ENCODE measurements at regions not wholly inside any gene's neighbourhood (a gene's known extent, or its start where the extent isn't known, plus 50 kb on each side); places are given as distances from the start of the nearest gene placed in this dataset.

DNA sequence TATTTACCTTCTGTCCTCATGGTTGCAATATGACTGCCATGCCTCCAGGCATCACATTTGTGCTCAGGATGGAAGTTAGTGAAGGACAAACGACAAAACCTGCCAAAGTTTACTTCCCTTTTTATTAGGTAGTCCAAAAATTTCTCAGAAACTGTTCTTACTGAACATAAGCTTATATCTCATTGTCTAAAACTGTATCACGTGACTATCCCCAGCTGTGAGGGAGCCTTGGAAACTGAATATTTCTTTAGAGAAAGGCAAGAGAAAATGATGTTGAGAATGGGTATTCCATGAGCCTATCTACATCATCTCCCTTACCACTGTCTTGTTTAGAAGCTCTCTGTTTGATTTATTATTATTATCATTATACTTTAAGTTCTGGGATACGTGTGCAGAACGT is 169.1 kb upstream of the ADRA1D start:
- ATAC-seq (ENCODE audit: poor library complexity) (no peak), DNase-seq (no peak)
- ChIA-PET CTCF (no interaction called here), POLR2A (no interaction called here)
- H3K4me3 Mint-ChIP-seq, result no peak overlapping the region
- peaks cover 4% of the 10 kb centered on the region for H3K9me3 Mint-ChIP-seq
- H3K36me3 Mint-ChIP-seq (ENCODE audit: low read depth), result no peaks in the 10 kb centered on the region
- no peak for TF ChIP-seq CTCF (IDR thresholded peaks at IDR 0.05)
- Histone ChIP-seq H3K36me3 (ENCODE audit: insufficient read depth, low read length) (no peaks in the 10 kb centered on the region), H3K9me3 (ENCODE audit: control insufficient read depth in 1 of 2, insufficient read depth in 1 of 2, low read length in 2 of 2) (peaks cover 0 to 4% of the 10 kb centered on the region in 2 experiments), H3K27me3 (ENCODE audit: control insufficient read depth in 1 of 2, insufficient read depth in 2 of 2, low read length in 2 of 2) (peaks cover 0 to 3% of the 10 kb centered on the region in 2 experiments), H3K4me1 (ENCODE audit: insufficient read depth, low read length) (no peaks in the 10 kb centered on the region), H3K4me3 (ENCODE audit: low read length) (no peak overlapping the region), H3K27ac (ENCODE audit: low read depth in 1 of 2, low read length in 2 of 2) (no peak overlapping the region)
- intact Hi-C loops (cut with DNase I, micrococcal nuclease), result no loop called here
- peaks cover 13% of the 10 kb centered on the region for H3K27me3 Mint-ChIP-seq
- H3K27ac Mint-ChIP-seq, result no peak overlapping the region
- H3K4me1 Mint-ChIP-seq (ENCODE audit: low read depth), result no peaks in the 10 kb centered on the region

- no peak overlapping the region for H3K4me3 ChIP-seq (ENCODE audit: low read length)
- H3K9me3 ChIP-seq (ENCODE audit: control insufficient read depth in 1 of 2, insufficient read depth in 1 of 2, low read length in 2 of 2), result no peaks in the 10 kb centered on the region
- Mint-ChIP-seq H3K27me3 (peaks cover 14% of the 10 kb centered on the region), H3K4me1 (ENCODE audit: low read depth) (no peaks in the 10 kb centered on the region), H3K27ac (no peak overlapping the region), H3K9me3 (peaks cover 3% of the 10 kb centered on the region), H3K4me3 (no peak overlapping the region), H3K36me3 (ENCODE audit: low read depth) (no peaks in the 10 kb centered on the region)
- ATAC-seq (ENCODE audit: poor library complexity) (no peak), DNase-seq (no peak)
- H3K36me3 ChIP-seq (ENCODE audit: insufficient read depth, low read length), result no peaks in the 10 kb centered on the region
- POLR2A ChIA-PET, result interaction anchor here (0.6 kb wide), 1 partner anchor 69 kb away, joined by 4 read pairs; no protein-coding TSS in a partner anchor
- no peak overlapping the region for H3K27ac ChIP-seq (ENCODE audit: low read depth in 1 of 2, low read length in 2 of 2)
- no peak for TF ChIP-seq CTCF (IDR thresholded peaks at IDR 0.05)
- CTCF ChIA-PET, result no interaction called here
- intact Hi-C loops (cut with DNase I, micrococcal nuclease), result no loop called here
- no peaks in the 10 kb centered on the region for H3K27me3 ChIP-seq (ENCODE audit: control insufficient read depth in 1 of 2, insufficient read depth in 2 of 2, low read length in 2 of 2)
- no peaks in the 10 kb centered on the region for H3K4me1 ChIP-seq (ENCODE audit: insufficient read depth, low read length)
Measured at GRCh38 chr20:4415281-4415680, 166.2 kb upstream of the ADRA1D start.

- peaks cover 10% of the 10 kb centered on the region for H3K27me3 Mint-ChIP-seq
- no peak overlapping the region for H3K4me3 Mint-ChIP-seq
- POLR2A ChIA-PET, result no interaction called here
- Histone ChIP-seq H3K4me3 (ENCODE audit: low read length) (no peak overlapping the region), H3K27me3 (ENCODE audit: control insufficient read depth in 1 of 2, insufficient read depth in 2 of 2, low read length in 2 of 2) (no peaks in the 10 kb centered on the region), H3K27ac (ENCODE audit: low read depth in 1 of 2, low read length in 2 of 2) (no peak overlapping the region), H3K4me1 (ENCODE audit: insufficient read depth, low read length) (no peaks in the 10 kb centered on the region), H3K36me3 (ENCODE audit: insufficient read depth, low read length) (no peaks in the 10 kb centered on the region), H3K9me3 (ENCODE audit: control insufficient read depth in 1 of 2, insufficient read depth in 1 of 2, low read length in 2 of 2) (no peaks in the 10 kb centered on the region)
- no peaks in the 10 kb centered on the region for H3K36me3 Mint-ChIP-seq (ENCODE audit: low read depth)
- H3K27ac Mint-ChIP-seq, result no peak overlapping the region
- DNase-seq (peak in 2 of 14 experiments; percentile 45 to 50), ATAC-seq (ENCODE audit: poor library complexity) (no peak)
- intact Hi-C loops (cut with DNase I, micrococcal nuclease), result no loop called here
- H3K9me3 Mint-ChIP-seq, result no peaks in the 10 kb centered on the region
- CTCF ChIA-PET, result no interaction called here
- H3K4me1 Mint-ChIP-seq (ENCODE audit: low read depth), result no peaks in the 10 kb centered on the region
- TF ChIP-seq CTCF (IDR thresholded peaks at IDR 0.05), result no peak
Measured at GRCh38 chr20:4413314-4414049, 164.4 kb upstream of the ADRA1D start.
